ENCODE measurements at regions not wholly inside any gene's neighbourhood (a gene's known extent, or its start where the extent isn't known, plus 50 kb on each side); places are given as distances from the start of the nearest gene placed in this dataset.

DNA sequence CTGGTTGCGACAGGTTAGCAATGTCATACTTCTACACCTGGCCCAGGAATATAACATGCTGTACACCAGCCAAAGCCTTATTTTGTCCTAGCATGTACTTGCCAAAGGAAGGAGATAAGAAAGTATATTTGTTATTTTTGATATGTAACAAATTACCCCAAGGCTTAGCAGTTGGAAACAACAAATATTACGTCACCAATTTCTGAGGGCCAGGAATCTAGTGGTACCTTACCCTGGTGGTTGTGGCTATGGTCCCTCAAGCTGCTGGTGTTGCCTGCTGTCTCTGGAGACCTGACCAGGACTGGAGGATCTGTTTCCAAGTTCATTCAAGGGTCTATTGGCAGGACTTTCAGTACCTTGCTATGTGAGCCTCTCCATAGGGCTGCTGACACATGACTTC lies 135.5 kb upstream of the BANK1 start:
- no peaks in the 10 kb centered on the region for H3K27me3 ChIP-seq

DNA sequence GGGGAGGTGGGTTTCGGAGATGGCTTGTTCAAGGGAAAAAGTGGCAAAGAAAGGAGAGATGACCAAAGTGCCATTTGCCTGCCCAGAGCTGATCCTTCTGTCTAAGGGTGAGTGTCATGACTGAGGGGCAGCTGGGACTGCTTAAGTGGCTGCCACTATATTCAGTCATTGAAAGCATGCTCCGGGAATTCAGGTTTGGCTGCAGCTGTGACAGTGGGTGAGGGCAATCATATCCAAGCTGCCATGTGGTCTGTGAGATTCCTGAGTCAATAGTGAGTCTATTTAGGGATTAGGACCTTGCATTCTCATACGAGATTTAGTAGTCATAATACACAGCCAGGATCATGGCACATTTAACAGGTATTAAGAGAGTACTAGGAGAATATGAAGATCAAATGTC lies 138.8 kb upstream of the BANK1 start:
- TF ChIP-seq POLR2AphosphoS5 (IDR thresholded peaks at IDR 0.05) (no peak), EP300 (IDR thresholded peaks at IDR 0.05) (no peak), POLR2A (IDR thresholded peaks at IDR 0.05) (no peak)
- TF ChIP-seq, protein P1, sequence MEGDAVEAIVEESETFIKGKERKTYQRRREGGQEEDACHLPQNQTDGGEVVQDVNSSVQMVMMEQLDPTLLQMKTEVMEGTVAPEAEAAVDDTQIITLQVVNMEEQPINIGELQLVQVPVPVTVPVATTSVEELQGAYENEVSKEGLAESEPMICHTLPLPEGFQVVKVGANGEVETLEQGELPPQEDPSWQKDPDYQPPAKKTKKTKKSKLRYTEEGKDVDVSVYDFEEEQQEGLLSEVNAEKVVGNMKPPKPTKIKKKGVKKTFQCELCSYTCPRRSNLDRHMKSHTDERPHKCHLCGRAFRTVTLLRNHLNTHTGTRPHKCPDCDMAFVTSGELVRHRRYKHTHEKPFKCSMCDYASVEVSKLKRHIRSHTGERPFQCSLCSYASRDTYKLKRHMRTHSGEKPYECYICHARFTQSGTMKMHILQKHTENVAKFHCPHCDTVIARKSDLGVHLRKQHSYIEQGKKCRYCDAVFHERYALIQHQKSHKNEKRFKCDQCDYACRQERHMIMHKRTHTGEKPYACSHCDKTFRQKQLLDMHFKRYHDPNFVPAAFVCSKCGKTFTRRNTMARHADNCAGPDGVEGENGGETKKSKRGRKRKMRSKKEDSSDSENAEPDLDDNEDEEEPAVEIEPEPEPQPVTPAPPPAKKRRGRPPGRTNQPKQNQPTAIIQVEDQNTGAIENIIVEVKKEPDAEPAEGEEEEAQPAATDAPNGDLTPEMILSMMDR (IDR thresholded peaks at IDR 0.05), result no peak
- Histone ChIP-seq H3K4me1 (peaks cover 0 to 7% (median 0%) of the 10 kb centered on the region in 4 donors), H3K27ac (no peak overlapping the region), H3K9me3 (no peaks in the 10 kb centered on the region), H3K36me3 (no peaks in the 10 kb centered on the region), H3K4me3 (no peak overlapping the region), H3K27me3 (no peaks in the 10 kb centered on the region)
- DNase-seq, result no peak
- 78 to 81% methylated on average over 3 of the region's 3 CpGs for WGBS, 2 donors
- intact Hi-C loops (cut with DNase I), result no loop called here

More for the DNA sequence above, 135.5 kb upstream of the BANK1 start:
- WGBS, 2 donors, result 96% methylated on average over 2 of the region's 2 CpGs
- H3K4me1 ChIP-seq, result peaks cover 0 to 5% (median 0%) of the 10 kb centered on the region in 4 donors
- no peaks in the 10 kb centered on the region for H3K36me3 ChIP-seq
- no peak for DNase-seq
- intact Hi-C loops (cut with DNase I), result no loop called here
- no peak overlapping the region for H3K4me3 ChIP-seq
- no peak overlapping the region for H3K27ac ChIP-seq
- TF ChIP-seq EP300 (IDR thresholded peaks at IDR 0.05) (no peak), POLR2A (IDR thresholded peaks at IDR 0.05) (no peak), POLR2AphosphoS5 (IDR thresholded peaks at IDR 0.05) (no peak)
- TF ChIP-seq, protein P1 (IDR thresholded peaks at IDR 0.05), result no peak
- H3K9me3 ChIP-seq, result no peaks in the 10 kb centered on the region

DNA sequence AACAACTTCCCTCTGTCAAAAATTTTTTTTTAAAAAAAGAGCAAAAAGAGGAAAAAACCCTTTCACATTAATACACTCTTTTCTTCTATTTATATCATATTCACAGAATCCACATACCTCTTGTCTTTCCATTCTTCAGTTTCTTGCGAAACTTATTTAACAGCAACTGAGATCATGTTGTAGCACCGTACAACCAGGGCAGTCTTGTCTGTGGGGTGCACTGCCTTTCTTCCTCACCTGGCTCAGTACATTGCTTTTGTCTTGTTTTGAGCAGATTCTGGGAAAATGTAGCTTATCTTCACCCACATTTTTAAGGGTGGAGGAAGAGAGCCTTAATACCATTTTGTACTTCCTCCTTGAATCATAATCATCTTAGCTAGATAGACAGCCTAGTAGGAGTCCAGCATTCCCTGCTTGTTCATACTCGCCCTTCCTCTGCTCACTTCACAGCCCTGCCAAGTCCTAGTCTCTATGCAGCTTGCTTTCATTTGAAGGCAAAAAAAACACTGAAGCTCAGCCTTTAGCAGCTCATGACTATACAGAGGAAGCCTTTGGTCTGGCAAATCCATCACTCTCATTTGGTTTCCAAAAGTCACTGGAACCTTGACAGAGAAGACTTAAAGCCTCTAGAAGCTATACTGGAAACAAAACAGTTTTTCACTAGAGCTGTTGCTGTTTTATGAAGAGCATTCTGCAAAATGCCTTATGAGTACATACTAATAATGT lies 140.6 kb upstream of the BANK1 start:
- H3K27me3 ChIP-seq, result no peaks in the 10 kb centered on the region
- 85 to 91% methylated on average over 3 of the region's 3 CpGs for WGBS, 2 donors
- intact Hi-C loops (cut with DNase I), result no loop called here
- no peak overlapping the region for H3K27ac ChIP-seq
- H3K9me3 ChIP-seq, result no peaks in the 10 kb centered on the region
- no peak overlapping the region for H3K4me3 ChIP-seq
- no peaks in the 10 kb centered on the region for H3K36me3 ChIP-seq
- no peak for DNase-seq
- peaks cover 0 to 7% (median 0%) of the 10 kb centered on the region in 4 donors for H3K4me1 ChIP-seq
- TF ChIP-seq, protein P1 (IDR thresholded peaks at IDR 0.05), result no peak
- TF ChIP-seq EP300 (IDR thresholded peaks at IDR 0.05) (no peak), POLR2AphosphoS5 (IDR thresholded peaks at IDR 0.05) (no peak), POLR2A (IDR thresholded peaks at IDR 0.05) (no peak)

DNA sequence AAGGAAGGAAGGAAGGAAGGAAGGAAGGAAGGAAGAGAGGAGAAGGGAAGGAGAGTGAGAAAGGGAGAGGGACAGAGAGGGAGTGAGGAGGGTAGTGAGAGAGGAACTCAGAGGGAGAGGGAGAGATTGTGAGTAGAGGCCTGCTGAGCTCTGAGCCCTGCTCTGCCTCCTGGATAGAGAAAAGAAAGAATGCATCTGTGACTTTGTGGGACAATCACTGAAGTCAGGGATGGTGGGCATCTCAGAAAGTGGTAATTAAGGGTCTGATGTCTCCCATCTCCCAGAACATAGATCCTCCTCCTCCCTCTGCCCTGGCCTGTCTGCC lies 142.9 kb upstream of the BANK1 start:
- H3K36me3 ChIP-seq, result no peaks in the 10 kb centered on the region
- no peaks in the 10 kb centered on the region for H3K27me3 ChIP-seq
- TF ChIP-seq POLR2AphosphoS5 (IDR thresholded peaks at IDR 0.05) (no peak), POLR2A (IDR thresholded peaks at IDR 0.05) (no peak), EP300 (IDR thresholded peaks at IDR 0.05) (no peak)
- TF ChIP-seq, protein P1 (IDR thresholded peaks at IDR 0.05), result no peak
- intact Hi-C loops (cut with DNase I), result no loop called here
- no peak for DNase-seq
- H3K27ac ChIP-seq, result no peak overlapping the region
- H3K4me1 ChIP-seq, result peaks cover 0 to 7% (median 0%) of the 10 kb centered on the region in 4 donors
- H3K9me3 ChIP-seq, result no peaks in the 10 kb centered on the region
- H3K4me3 ChIP-seq, result no peak overlapping the region

DNA sequence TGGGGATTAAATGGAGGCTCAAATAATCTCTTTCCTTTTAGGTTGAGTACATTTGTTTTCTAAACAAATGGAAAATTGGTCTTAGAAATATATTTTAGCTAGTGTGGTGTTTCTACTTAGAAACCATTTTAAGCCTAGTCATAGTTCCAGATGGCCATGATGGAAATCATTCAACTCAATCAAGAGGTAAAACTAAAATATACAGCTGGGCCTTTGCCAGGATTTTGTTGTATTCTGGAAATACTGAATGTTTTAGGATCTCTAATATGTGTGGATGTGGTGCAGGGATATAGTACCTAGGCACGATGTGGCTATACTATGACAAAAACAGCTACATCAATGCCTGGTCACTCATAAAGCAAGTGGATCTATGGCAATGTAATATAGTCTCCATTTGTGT lies 146.0 kb upstream of the BANK1 start:
- intact Hi-C loops (cut with DNase I), result no loop called here
- 82 to 97% methylated on average over 1 of the region's 1 CpG for WGBS, 2 donors

More for the DNA sequence above, 146.0 kb upstream of the BANK1 start:
- Histone ChIP-seq H3K4me3 (no peak overlapping the region), H3K27ac (no peak overlapping the region), H3K36me3 (no peaks in the 10 kb centered on the region), H3K27me3 (no peaks in the 10 kb centered on the region), H3K4me1 (no peaks in the 10 kb centered on the region), H3K9me3 (no peaks in the 10 kb centered on the region)
- DNase-seq, result no peak
- TF ChIP-seq, protein P1 (IDR thresholded peaks at IDR 0.05), result no peak
- TF ChIP-seq EP300 (IDR thresholded peaks at IDR 0.05) (no peak), POLR2A (IDR thresholded peaks at IDR 0.05) (no peak), POLR2AphosphoS5 (IDR thresholded peaks at IDR 0.05) (no peak)

Measured in sigmoid colon (tissue), 6 donors.